Smooth muscle cell (in vitro differentiated cells): ENCODE measurements at regions not wholly inside any gene's neighbourhood (a gene's known extent, or its start where the extent isn't known, plus 50 kb on each side); places are given as distances from the start of the nearest gene placed in this dataset.
A peak's percentile ranks its signal among the peaks of the same experiment; 100 is the strongest.

Source experiments
- DNase-seq: peaks from one replicate; lab custom pipeline; 2025; ENCODE audit not compliant: unreplicated experiment; lab: John Stamatoyannopoulos, UW
- H2AFZ ChIP-seq: fragments of 200-600 bp; sonication (generic); 2 replicates; pipeline ENCODE4 v1.6.0; 2016; ENCODE audit warnings: antibody characterized with exemption, low read depth, mild to moderate bottlenecking
- H3F3A ChIP-seq: fragments of 200-600 bp; sonication (generic); 2 replicates; pipeline ENCODE4 v1.6.0; 2017; ENCODE audit warnings: antibody characterized with exemption, low read depth
- H3K27ac ChIP-seq: fragments of 200-600 bp; sonication (generic); 2 replicates; pipeline ENCODE4 v1.5.1; 2016; ENCODE audit warnings: low read depth, mild to moderate bottlenecking
- H3K27me3 ChIP-seq: fragments of 200-600 bp; sonication (generic); 2 replicates; pipeline ENCODE4 v1.6.1; 2016; ENCODE audit warnings: low read depth, mild to moderate bottlenecking
- H3K36me3 ChIP-seq: fragments of 200-600 bp; sonication (generic); 2 replicates; pipeline ENCODE4 v1.5.1; 2016; ENCODE audit warnings: low read depth
- H3K4me1 ChIP-seq: fragments of 200-600 bp; sonication (generic); 2 replicates; pipeline ENCODE4 v1.5.1; 2016; ENCODE audit warnings: low read depth
- H3K4me2 ChIP-seq: fragments of 200-600 bp; sonication (generic); 2 replicates; pipeline ENCODE4 v1.6.0; 2016; ENCODE audit warnings: mild to moderate bottlenecking
- H3K4me3 ChIP-seq: fragments of 200-600 bp; sonication (generic); 2 replicates; pipeline ENCODE4 v1.5.1; 2016; ENCODE audit warnings: mild to moderate bottlenecking
- H3K79me2 ChIP-seq: fragments of 200-600 bp; sonication (generic); 2 replicates; pipeline ENCODE4 v1.6.0; 2016; ENCODE audit warnings: low read depth, mild to moderate bottlenecking
- H3K9ac ChIP-seq: fragments of 200-600 bp; sonication (generic); 2 replicates; pipeline ENCODE4 v1.6.0; 2016; ENCODE audit warnings: low read depth
- H3K9me3 ChIP-seq: fragments of 200-600 bp; sonication (generic); replicated peaks from 2 replicates; pipeline ENCODE4 v1.5.1; 2016; ENCODE audit warnings: low read depth
- H4K20me1 ChIP-seq: fragments of 200-600 bp; sonication (generic); 2 replicates; pipeline ENCODE4 v1.6.0; 2016; ENCODE audit warnings: low read depth
- WGBS: methylation state at CpG from one replicate; pipeline ENCODE4 v1.1.7; 2016; ENCODE audit warnings: low lambda C conversion rate; 5-methylcytosine and 5-hydroxymethylcytosine counted together
- TF ChIP-seq, protein P1 (sequence below): fragments of 200-600 bp; sonication (generic); IDR thresholded peaks from 2 replicates; pipeline ENCODE4 v1.5.1; 2017; ENCODE audit warnings: borderline replicate concordance, mild to moderate bottlenecking, antibody characterized with exemption; ENCODE audit not compliant: insufficient read depth, poor library complexity, severe bottlenecking

DNA sequence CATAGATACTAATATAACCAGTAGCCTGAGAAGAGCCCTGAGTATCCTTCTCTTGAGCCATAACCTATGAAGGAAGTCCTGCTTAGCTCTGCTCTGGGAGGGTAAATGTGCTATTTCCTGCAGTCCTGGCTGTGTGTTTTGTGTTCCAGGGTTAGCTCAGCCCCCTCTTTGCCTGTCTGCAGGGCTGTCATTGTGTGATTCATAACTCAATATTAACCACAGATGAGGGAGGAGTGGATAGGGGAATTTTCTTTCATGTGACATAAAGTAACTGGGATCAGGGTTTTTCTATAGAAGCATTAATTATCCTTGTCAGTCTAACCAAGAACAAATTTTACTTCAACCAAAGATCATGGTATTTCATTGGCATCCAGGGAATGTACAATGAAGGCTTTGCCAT, 183.3 kb upstream of the ZBTB20 start:
- Histone ChIP-seq H3F3A (no peaks in the 10 kb centered on the region), H3K4me2 (peak overlapping the region; percentile 45), H3K27ac (no peak overlapping the region)

DNA sequence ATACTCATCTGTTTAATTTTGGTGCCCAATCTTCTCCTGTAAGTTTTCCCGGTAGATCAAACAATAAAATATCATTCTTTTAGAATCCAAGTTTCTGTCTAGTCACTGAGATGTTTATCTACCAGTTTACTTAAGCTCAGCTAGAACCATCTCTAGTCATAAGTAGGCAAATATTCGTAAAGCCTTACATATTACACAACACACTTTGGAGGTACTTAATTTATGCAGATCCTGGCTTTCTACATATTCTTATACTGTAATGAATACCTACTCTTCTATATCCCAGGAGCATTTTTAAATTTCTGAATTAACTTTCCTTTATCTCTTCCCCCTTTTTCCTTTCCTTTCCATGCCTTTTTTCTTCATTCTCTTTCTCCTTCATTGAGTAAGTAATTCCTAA, 185.9 kb upstream of the ZBTB20 start:
- H3K27ac ChIP-seq, result no peak overlapping the region

More for the DNA sequence above, 183.3 kb upstream of the ZBTB20 start:
- Histone ChIP-seq H3K27me3 (no peaks in the 10 kb centered on the region), H3K4me1 (no peaks in the 10 kb centered on the region), H2AFZ (no peak overlapping the region), H3K9me3 (no peaks in the 10 kb centered on the region), H3K4me3 (no peak overlapping the region), H4K20me1 (no peaks in the 10 kb centered on the region), H3K36me3 (no peaks in the 10 kb centered on the region), H3K9ac (no peak overlapping the region), H3K79me2 (no peaks in the 10 kb centered on the region)
- TF ChIP-seq, protein P1, sequence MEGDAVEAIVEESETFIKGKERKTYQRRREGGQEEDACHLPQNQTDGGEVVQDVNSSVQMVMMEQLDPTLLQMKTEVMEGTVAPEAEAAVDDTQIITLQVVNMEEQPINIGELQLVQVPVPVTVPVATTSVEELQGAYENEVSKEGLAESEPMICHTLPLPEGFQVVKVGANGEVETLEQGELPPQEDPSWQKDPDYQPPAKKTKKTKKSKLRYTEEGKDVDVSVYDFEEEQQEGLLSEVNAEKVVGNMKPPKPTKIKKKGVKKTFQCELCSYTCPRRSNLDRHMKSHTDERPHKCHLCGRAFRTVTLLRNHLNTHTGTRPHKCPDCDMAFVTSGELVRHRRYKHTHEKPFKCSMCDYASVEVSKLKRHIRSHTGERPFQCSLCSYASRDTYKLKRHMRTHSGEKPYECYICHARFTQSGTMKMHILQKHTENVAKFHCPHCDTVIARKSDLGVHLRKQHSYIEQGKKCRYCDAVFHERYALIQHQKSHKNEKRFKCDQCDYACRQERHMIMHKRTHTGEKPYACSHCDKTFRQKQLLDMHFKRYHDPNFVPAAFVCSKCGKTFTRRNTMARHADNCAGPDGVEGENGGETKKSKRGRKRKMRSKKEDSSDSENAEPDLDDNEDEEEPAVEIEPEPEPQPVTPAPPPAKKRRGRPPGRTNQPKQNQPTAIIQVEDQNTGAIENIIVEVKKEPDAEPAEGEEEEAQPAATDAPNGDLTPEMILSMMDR, result no peak
- DNase-seq, result no peak

DNA sequence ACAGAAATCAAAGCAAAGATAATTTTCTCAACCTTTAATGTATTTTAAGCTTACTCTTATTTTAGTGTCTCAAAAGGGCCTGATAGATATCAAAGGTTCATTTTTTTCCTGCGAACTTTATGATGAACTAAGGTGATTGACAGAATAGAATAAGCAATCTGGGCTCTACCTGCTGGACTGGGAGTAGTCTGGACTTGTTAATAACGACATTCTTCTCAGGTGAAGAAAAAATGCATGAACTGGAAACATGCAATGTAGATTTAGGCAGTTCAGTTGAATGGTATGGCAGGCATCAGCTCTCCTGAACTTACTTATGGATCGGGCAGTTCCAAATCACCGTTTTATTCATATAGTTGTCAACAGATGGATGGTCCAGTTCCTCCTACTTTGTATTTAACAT, 189.7 kb upstream of the ZBTB20 start:
- Histone ChIP-seq H3K9ac (no peak overlapping the region), H3K27ac (no peak overlapping the region), H3K4me3 (no peak overlapping the region), H3K4me1 (no peaks in the 10 kb centered on the region), H4K20me1 (no peaks in the 10 kb centered on the region), H3K79me2 (no peaks in the 10 kb centered on the region), H3F3A (no peaks in the 10 kb centered on the region), H2AFZ (no peak overlapping the region), H3K9me3 (no peaks in the 10 kb centered on the region), H3K36me3 (no peaks in the 10 kb centered on the region), H3K27me3 (no peaks in the 10 kb centered on the region), H3K4me2 (no peak overlapping the region)
- 85% methylated on average over 4 of the region's 4 CpGs for WGBS
- TF ChIP-seq, protein P1, result no peak
- DNase-seq, result no peak

More for the DNA sequence above, 185.9 kb upstream of the ZBTB20 start:
- no peaks in the 10 kb centered on the region for H4K20me1 ChIP-seq
- no peak for DNase-seq
- no peaks in the 10 kb centered on the region for H3K4me1 ChIP-seq
- no peak overlapping the region for H2AFZ ChIP-seq
- H3K27me3 ChIP-seq, result no peaks in the 10 kb centered on the region
- TF ChIP-seq, protein P1, result no peak
- H3K9ac ChIP-seq, result no peak overlapping the region
- no peaks in the 10 kb centered on the region for H3K36me3 ChIP-seq
- 88% methylated on average over 2 of the region's 2 CpGs for WGBS
- no peaks in the 10 kb centered on the region for H3K9me3 ChIP-seq
- H3F3A ChIP-seq, result no peaks in the 10 kb centered on the region
- no peak overlapping the region for H3K4me2 ChIP-seq
- H3K79me2 ChIP-seq, result no peaks in the 10 kb centered on the region
- no peak overlapping the region for H3K4me3 ChIP-seq

DNA sequence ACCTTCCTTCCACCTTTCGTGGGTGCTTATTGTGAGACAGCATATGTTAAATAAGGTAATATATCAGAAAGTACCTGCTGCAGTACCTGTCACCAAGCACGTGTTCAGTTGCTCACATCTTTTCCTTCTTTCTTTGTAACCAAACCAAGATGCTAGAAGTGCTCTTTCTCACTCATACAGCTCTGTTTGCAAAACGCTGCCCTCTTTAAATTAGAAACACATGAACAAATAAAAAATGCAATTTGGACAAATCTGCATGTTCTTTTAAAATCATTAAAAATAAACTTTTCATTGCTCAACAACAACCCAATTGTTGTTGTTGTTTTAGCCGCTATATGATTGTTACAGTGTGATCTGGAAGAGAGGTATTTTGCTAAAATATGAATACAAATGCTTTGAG, 193.5 kb upstream of the ZBTB20 start:
- Histone ChIP-seq H3K4me2 (no peak overlapping the region), H3K9ac (no peak overlapping the region), H3F3A (no peaks in the 10 kb centered on the region), H3K27me3 (no peaks in the 10 kb centered on the region), H2AFZ (no peak overlapping the region), H3K4me3 (no peak overlapping the region), H3K79me2 (no peaks in the 10 kb centered on the region), H4K20me1 (no peaks in the 10 kb centered on the region), H3K36me3 (no peaks in the 10 kb centered on the region), H3K27ac (no peak overlapping the region), H3K4me1 (no peaks in the 10 kb centered on the region), H3K9me3 (no peaks in the 10 kb centered on the region)
- no peak for DNase-seq
- TF ChIP-seq, protein P1, result no peak
- WGBS, result 88% methylated on average over 4 of the region's 4 CpGs
